ENCODE measurements at regions not wholly inside any gene's neighbourhood (a gene's known extent, or its start where the extent isn't known, plus 50 kb on each side); places are given as distances from the start of the nearest gene placed in this dataset.
A peak's percentile ranks its signal among the peaks of the same experiment; 100 is the strongest.

DNA sequence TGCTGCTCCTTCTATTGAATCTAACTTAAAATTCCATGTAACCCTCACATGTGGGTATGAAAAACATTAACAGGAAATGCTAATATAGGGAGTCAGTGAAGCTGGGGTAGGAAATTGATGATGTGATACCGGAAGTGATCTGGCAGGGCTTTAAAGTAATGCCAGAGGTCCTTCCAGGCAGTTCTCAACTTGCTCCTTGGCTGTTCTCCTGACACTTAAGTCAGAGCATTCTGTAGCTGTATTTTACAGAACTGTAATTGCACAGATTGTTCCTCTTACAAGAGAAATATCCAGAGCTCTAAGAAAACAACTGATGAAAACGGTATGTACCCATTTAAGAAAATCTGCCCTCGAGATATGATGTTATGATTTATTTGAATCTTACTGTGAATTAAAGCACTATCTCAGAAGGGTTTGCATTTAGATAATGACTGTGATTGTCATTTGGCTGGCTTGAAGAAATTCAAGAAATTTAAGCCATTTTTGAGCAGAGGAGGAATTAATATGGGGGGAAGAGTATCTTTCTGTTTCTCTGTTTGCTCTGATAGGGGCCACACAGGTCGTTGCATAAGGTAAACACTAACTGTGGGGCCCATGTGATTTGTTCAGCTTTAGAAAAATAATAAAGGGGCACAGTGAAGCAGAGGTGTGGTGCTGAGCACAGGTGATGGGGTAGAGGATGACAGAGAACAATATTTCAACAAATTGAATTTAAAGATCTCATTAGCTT is 88.4 kb downstream of the BBS10 start:
- DNase-seq (ENCODE audit: insufficient read length, low spot score), result peak; percentile 71

DNA sequence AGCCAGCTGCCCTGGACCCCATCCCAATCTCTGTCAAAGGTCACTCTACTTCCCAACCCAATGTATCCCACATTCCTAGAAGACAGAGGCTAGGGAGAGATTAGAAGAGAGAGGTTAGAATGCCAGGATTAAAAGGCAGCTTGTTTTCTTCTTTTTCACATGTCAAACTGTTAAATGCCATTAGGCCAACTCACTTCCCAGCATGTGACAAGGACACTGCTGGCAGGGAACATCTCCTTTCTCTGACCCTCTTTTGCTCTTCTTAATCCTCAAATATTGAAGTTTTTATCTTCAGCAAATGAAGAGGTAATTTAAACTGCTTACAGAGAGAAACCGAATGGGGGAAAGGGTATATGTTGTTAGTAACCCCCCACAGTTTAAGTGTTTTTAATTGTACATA is 89.1 kb downstream of the BBS10 start:
- FAIRE-seq, result no peak
- no peak for DNase-seq (ENCODE audit: insufficient read length, low spot score)

More for the DNA sequence above, 88.4 kb downstream of the BBS10 start:
- no peak for FAIRE-seq

DNA sequence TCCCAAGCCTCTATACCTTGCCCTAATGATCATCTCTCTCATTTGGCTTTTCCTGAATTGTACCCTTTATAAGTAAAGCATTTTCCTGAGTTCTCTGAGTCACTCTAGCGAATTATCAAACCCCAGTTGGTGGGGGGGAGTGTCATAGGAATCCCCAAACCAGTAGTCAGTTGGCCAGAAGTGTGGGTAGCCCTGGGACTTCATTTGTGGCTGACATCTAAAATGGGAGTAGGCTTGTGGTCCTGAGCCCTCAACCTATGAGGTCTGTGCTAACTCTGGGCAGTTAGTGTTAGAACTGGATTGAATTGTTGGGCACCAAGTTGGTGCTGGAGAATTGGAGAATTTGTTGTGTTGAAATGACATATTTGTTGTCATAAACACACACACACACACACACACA is 91.3 kb downstream of the BBS10 start:
- FAIRE-seq (no peak), DNase-seq (ENCODE audit: insufficient read length, low spot score) (no peak)

DNA sequence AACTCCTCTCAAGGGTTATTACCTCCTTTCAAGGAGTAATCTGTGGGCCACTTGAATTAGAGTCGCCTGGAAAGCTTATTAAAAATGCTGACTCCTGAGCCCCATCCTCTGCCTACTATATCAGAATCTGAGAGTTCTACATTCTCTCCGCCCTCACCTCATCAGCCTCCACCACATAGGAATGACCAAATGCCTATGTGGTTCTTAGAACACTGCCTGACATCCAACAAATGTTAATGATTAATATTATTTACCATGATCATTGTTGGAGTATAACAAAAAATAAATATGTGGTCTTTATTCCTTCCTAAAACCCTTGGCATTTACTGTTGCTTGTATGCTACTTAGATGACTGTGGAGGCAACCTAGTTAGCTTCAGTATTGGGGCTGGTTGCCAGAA is 91.9 kb downstream of the BBS10 start:
- DNase-seq (ENCODE audit: insufficient read length, low spot score) (no peak), FAIRE-seq (no peak)

DNA sequence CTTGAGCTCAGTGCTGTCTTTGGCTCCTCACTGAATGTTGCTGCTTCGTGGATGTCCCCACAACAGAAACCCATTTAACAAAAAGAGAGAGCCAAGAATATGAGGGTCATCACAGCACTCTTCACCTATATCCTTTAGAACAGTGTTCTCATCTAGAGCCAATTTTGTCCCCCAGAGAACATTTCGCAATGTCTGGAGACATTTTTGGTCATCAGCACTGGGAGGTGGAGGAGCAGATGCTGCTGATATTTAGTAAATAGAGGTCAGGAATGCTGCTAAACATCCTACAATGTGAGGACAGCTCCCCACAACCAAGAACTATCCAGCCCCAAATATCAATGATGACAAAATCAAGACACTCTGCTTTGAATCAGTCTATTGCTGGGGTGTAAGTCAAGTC is 92.5 kb downstream of the BBS10 start:
- no peak for DNase-seq (ENCODE audit: insufficient read length, low spot score)
- FAIRE-seq, result no peak

DNA sequence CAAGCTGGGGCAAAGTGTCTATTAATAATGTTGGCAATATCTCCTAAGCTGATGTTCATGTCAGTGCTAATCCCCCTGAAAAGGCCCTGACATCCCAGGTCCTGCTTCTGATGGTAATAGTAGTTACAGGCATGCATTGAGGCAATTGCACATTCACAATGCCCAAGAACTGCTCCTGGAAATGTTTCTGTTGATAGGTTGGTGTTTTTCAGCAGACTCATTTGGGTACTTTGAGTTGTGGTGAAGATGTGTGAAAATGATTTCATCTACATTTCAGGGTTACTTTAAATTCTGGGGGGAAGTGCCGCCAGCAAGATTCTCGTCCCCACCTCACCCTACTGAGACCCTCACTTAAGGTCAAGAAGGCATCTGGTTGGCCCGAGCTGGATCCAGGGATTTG is 92.9 kb downstream of the BBS10 start:
- no peak for FAIRE-seq
- no peak for DNase-seq (ENCODE audit: insufficient read length, low spot score)

DNA sequence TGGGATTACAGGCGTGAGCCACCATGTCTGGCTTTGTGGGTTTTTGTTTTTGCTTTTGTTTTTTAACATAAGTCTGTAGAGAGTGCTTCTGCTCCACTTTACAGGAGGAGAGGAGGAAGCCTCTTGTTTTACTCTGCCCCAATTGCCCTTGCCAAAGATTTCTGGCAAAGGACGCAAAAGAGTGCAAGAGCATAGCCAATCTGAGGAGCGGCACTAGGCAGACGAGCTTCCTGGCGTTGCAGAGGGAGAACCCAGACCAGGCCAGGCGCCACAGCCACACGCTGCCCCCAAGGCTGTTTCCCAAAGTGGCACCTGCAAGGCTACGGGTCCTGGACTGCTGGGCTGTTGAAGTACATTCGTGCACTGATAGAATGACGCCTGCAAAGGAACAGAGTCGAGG is 96.2 kb downstream of the BBS10 start:
- FAIRE-seq, result no peak
- DNase-seq (ENCODE audit: insufficient read length, low spot score), result no peak

DNA sequence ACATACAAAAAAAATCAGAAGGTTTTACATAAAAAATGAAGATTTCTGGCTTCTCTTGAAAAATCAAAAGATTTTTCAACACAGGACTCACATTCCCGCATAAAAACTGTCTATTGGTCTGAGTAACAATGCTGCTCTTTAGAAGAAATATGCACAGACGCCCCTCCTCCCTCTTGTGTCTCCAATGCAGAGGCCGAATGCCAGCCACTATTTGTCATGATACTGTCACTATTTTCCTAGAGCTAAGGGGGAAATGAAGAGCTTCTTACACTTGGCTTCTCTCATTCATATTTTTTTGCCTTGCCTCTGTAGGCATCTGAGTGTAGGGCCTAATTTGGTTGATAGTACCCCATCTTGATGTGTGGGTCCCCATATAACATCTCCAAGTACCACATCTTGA is 98.0 kb downstream of the BBS10 start:
- DNase-seq (ENCODE audit: insufficient read length, low spot score) (no peak), FAIRE-seq (no peak)

DNA sequence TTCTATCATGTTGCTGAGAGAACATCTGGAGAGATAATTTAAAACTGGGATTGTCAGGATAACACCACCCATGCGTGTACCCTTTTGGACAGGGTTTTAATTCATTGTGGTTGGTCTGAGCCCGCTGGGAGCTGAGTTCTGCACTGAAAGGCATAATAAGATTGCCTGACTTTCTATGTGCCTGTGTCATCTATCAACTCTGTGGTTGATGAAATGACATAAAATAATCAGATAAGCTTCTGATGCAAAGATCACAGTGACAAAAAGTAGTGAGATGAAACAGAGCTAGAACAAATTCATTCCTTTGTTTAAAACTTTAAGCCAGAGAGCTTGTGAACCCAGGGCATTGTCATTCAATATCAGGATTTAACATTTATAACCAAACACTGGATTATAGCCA is 98.7 kb downstream of the BBS10 start:
- DNase-seq (ENCODE audit: insufficient read length, low spot score) (no peak), FAIRE-seq (no peak)

DNA sequence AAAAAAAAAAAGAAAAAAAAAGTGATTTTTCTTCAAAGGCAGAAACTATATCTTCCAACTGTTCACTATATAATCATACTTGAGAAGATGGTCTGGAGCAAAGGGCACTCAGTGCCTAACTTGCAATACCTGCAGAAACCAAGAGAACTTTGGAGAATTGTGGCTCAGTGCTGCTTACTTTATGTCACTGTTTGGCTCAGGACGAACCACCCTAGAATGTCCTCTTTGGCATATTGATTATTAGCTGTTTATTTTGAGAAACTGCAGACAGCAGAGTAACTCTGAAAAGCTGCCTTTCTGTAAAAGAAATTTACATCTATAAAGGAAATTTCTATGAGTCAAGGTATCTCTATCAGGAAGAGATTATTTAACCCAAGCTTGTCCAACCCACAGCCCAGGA is 100.2 kb downstream of the BBS10 start:
- DNase-seq (ENCODE audit: insufficient read length, low spot score), result no peak
- FAIRE-seq, result no peak

DNA sequence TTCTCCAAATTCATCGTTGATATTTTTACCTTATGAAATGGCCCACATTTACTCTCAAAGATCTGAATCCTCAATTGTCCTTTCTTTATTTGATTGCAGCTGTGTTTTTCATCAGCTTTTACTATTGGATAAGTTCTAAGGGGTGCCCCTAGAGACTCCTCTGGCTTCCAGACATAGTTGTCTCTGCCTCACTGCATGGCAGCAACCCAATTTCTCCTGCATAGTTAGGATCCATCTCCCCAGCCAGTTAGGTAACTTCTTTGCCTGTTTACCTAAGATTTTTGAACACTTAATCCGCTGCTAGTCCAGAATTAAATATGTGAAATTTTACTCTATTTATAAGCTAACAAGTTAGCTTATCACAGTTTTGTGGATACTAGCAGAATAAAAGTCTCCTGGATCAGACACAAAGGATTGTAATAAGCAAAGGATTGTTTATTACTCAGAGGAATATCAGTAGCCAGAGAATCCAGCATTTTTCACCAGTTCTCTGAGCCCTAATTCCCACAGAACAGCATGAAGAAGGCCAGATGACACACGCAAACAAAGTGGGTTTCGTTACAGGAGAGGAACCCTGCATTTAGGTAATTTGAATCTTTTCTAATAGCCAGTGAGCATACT is 101.1 kb downstream of the BBS10 start:
- no peak for FAIRE-seq
- DNase-seq (ENCODE audit: insufficient read length, low spot score), result no peak

DNA sequence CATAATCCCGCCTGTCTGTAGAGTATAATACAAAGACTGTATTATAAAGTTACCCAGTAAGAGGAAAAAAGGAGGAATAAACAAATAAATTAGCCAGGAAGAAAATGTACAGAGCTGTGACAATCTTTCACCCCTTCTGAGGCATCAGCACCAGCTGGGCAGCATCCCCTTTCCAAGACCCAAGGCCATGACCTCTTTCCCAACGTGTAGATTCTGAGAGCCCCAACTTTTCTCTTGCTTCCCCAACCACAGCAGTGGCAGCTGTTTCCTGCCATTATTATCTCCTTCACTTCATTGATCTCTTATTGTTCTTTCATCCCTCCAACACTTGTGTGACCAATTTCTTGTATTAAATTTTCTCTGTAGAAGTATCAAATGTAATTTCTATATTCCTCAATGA is 101.6 kb downstream of the BBS10 start:
- no peak for DNase-seq (ENCODE audit: insufficient read length, low spot score)
- FAIRE-seq, result no peak

DNA sequence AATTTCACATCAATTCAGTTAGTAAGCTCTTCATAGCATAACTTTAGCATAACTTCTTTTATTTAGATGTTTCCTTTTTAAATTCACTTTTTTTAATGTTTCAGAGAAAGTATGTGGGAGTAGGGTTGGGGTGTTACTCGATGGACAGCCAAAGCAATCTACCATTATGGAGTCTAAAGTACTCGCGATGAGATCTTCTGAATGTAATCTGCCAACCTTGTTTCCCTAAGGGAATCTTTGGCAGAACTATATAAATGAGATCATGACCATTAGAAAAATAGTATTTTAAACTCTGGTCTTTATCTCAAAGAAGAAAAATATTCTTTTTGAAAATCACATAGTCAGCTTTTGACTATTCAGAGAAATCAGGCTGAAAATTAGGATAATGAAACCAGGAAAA is 103.9 kb downstream of the BBS10 start:
- FAIRE-seq, result no peak
- DNase-seq (ENCODE audit: insufficient read length, low spot score), result no peak

DNA sequence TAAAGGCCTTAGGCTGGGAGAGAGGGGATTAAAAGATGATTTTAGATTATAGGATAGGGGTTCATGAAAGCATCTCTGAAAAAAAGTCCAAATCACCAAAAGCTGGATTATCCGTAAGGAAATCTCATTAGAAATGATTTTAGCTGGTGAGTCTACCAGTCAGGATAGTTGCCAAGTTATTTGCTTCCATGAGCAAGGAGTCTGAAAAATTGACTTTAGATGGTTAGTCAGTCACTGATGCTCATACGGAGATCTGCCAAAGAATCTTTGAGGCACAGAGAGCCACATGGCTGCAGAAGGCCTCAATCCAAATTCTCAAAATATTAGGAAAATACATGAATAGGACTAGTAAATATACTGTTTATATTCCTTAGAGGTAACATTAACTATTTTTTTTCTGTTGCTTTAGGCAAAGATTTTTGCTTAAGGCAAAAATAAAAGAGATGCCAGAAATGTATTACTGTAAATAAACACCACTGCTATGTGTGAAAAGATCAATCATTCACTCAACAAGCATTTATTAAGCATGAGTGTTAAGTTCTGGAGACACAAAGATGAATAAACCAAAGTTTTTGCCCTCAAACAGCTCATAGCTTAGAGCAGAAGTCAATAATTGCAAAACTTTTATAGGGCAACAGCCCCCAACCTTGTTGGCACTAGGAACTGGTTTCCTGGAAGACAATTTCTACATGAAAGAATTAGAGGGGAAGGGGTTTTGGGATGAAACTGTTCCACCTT is 105.2 kb downstream of the BBS10 start:
- DNase-seq (ENCODE audit: insufficient read length, low spot score), result no peak

DNA sequence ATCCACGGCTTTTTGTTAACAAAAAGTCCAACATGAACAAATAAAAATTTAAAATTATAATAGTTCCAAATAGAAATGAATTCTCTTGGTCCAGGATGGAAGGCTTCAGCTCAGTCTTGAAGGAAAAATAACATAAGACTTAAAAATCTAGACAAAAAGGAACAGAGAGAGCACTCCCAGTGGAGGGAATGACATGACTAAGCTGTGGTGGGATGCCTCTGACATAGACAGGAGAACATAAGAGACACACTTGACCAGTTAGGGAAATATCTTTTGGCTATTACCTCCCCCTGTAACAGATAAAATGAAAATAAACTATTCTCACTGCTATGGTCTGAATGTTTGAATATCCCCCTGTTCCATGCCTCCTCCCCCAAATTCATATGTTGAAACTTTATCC is 106.8 kb downstream of the BBS10 start:
- FAIRE-seq (no peak), DNase-seq (ENCODE audit: insufficient read length, low spot score) (no peak)

More for the DNA sequence above, 105.2 kb downstream of the BBS10 start:
- no peak for FAIRE-seq

DNA sequence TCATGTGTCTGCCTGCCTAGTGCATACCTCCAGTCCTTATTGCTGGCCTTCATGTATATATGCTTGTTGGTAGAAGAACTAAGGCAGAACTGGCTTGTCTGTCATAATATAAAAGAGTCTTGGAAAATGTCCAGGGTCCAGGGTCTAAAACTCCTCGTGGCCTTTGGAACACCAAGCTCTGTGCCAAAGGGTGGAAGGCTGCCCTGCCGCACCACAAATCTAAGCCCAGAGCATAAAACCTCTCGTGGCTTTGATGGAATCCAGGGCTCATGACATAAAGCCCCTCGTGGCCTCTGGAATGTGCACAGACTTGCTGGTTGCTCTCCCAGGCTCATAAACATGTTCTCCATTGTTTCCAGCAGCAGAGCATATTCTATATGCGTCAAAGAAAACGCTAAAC is 107.9 kb downstream of the BBS10 start:
- DNase-seq (ENCODE audit: insufficient read length, low spot score) (no peak), FAIRE-seq (no peak)

DNA sequence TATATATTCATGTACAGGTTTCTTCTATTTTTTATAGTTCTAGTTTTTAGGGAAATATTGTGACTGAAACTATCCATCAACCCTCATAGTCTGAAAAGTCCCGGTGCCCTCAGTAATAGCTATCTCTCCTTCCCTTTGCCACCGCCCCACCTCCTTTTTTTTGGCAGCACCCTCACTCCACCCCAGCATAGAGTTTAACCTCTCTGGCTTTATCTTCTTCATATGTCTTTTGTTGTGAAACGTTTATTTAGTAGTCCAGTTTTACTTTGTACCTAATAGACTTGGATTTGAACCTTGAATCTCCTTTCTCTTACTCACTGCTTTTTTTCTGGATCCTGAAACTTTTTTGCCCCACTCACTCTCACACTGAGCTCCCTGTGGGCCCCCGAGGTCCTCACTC is 109.5 kb downstream of the BBS10 start:
- DNase-seq (ENCODE audit: insufficient read length, low spot score), result no peak
- FAIRE-seq, result no peak

DNA sequence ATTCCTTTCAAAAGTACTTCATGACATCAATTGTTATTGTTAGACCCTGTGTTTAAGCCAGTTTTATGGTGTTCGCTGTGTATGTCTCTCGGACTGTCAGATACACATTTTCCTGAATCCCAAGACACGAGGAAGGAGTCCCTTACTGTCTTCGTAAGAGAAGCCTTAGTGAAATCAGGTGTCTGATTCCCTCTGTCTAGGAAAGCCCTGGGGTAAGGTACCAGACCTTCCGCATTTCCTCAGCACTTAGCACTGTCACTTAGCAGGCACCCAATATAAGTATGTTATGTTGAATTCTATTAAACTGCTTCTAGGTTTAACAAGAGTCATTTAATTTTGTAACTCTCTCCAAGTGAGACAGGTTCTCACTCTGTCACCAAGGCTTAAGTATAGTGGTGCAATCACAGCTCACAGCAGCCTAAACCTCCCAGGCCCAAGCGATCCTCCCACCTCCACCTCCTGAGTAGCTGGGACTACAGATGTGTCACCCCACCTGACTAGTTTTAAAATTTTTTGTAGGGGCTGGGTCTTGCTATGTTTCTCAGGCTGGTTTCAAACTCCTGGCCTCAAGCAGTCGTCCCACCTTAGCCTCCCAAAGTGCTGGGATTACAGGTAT is 111.0 kb downstream of the BBS10 start:
- FAIRE-seq (no peak), DNase-seq (ENCODE audit: insufficient read length, low spot score) (no peak)

DNA sequence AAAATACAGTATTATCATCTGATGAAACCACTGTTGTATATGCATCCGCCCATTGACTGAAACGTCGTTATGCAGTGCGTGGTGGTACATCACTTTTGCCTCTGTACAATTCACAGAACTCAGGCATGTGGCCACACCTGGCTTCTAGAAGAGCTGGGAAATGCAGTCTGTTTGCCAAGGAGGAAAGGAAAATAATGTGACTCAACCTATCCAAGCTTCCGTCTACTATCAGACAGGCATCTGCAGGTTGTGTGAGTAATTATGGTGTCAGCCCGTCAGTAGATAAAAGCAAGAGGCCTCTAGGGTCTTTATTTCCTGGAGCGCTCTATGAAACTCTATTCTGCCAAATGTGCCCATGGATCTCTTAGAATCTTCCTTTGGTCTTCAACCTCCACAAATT is 111.6 kb downstream of the BBS10 start:
- FAIRE-seq (no peak), DNase-seq (ENCODE audit: insufficient read length, low spot score) (no peak)

DNA sequence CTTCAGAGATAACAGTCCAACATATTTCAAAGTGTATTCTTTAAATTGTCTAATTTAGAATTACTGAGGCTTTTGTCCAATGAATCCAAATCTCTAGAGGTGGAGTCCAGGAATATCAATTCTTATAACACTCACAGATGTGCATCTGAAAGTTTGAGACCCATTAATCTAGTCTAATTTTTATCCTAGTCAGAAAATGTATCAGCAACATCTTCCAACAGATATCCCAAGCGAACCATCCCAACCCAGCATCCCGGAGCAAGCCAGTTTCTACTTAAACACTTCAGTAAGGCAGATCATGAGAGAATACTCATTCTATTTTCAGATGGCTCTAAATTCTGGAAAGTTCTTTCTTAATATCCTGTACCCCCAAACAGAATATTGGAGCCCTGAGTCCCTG is 113.5 kb downstream of the BBS10 start:
- FAIRE-seq, result no peak

DNA sequence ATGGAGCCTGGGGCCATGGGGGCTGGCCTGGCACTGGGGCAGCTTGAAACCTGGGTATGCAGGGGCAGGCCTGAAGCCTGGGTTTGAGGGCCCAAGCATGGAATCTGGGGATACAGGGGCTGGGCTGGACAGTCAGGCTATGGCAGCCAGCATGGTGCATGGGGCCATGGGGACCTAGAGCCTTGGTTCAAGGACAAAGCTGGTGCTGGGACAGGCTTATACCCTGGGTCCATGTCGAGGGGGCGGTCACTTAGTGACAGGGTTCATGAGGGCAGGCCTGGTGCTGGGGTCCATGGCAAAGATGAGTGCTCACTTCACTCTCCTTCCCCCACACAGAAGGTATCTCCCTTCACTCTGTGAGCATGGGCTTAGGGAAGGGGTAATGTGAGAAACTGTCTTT is 116.2 kb downstream of the BBS10 start:
- DNase-seq (ENCODE audit: insufficient read length, low spot score) (no peak), FAIRE-seq (no peak)

More for the DNA sequence above, 113.5 kb downstream of the BBS10 start:
- DNase-seq (ENCODE audit: insufficient read length, low spot score), result no peak

DNA sequence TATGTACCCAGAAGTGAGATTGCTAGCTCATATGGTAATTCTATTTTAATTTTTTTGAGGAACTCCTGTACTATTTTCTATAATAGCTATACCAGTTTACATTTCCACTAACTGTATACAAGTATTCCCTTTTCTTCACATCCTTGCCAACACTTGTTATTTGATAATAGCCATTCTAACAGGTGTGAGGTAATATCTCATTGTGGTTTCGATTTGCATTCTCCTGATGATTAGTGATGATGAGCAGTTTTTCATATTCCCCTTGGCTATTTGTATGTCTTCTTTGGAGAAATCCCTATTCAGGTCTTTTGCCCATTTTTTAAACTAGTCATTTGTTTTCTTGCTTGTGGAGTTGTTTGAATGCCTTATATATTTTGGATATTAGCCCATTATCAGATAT is 121.3 kb downstream of the BBS10 start:
- FAIRE-seq (no peak), DNase-seq (ENCODE audit: insufficient read length, low spot score) (no peak)
